SW480 (cell line): ENCODE measurements at regions not wholly inside any gene's neighbourhood (a gene's known extent, or its start where the extent isn't known, plus 50 kb on each side); places are given as distances from the start of the nearest gene placed in this dataset.
A peak's percentile ranks its signal among the peaks of the same experiment; 100 is the strongest.
"Not testable (repeated sequence)": the region's sequence is repeated elsewhere in the genome, so short reads cannot be mapped to it uniquely, and the experiment has no call there.

ENCODE experiments used
- DNase-seq: peaks from one replicate; pipeline ENCODE4 v3.0.0-alpha.2; 2016; ENCODE audit warnings: low spot score

GRCh38 chr1:144140243-144140642, 168.5 kb upstream of the FAM72C start:
- not testable (repeated sequence) for DNase-seq

GRCh38 chr1:144105006-144105405, 133.2 kb upstream of the FAM72C start:
- not testable (repeated sequence) for DNase-seq

- not testable (repeated sequence) for DNase-seq
Measured at GRCh38 chr1:144104000-144104677, 132.4 kb upstream of the FAM72C start.

GRCh38 chr1:144103156-144103880, 131.5 kb upstream of the FAM72C start:
- not testable (repeated sequence) for DNase-seq

GRCh38 chr1:144102046-144102745, 130.4 kb upstream of the FAM72C start:
- not testable (repeated sequence) for DNase-seq

DNA sequence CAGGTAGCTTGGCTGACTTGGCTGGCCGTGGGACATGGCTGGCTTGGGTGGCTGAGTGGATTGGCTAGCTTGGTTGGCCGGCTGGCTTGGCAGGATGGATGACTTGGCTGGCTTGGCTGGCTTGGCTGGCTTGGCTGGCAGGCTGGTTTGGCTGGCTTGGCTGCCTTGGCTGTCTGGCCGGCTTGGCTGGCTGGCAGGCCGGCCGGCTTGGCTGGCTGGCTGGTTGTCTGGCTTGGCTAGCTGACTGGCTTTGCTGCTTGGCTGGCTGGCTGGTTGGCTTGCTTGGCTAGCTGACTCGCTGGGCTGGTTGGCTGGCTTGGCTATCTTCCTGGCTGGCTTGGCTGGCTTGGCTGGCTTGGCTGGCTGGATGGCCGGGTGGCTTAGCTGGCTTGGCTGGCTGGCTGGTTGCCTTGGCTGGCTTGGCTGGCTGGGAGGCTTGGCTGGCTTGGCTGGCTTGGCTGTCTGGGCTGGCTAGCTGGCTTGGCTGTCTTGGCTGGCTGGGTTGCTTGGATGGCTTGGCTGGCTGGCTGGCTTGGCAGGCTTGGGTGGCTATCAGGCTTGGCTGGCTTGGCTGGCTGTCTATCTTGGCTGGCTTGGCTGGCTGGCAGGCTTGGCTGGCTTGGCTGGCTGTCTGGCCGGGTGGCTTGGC, 129.7 kb upstream of the FAM72C start:
- DNase-seq: peak; percentile 0

DNA sequence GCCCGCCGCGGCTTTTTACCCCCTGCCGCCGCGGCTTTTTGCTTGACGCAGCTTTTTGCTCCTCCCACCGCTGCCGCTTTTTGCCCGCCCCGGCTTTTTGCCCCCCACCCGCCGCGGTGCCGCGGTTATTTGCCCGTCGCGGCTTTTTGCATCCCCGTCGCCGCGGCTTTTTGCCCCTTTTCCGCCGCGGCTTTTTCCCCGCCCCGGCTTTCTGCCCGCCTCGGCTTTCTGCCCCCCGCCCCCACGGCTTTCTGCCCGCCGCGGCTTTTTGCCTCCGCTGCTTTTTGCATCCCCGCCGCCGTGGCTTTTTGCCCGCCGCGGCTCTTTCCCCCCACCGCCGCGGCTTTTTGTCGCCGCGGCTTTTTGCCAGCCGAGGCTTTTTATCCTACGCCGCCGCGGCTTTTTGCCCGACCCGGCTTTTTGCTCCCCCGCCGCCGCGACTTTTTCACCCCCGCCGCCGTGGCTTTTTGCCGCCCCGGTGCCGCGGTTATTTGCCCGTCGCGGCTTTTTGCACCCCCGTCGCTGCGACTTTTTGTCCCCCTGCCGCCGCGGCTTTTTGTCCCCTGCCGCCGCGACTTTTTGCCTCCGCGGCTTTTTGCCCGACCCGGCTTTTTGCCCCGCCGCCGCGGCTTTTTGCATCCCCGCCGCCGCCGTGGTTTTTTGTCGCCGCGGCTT, 105.5 kb upstream of the FAM72C start:
- DNase-seq: peak; percentile 13

GRCh38 chr1:144076646-144077045, 104.9 kb upstream of the FAM72C start:
- DNase-seq: not testable (repeated sequence)

DNA sequence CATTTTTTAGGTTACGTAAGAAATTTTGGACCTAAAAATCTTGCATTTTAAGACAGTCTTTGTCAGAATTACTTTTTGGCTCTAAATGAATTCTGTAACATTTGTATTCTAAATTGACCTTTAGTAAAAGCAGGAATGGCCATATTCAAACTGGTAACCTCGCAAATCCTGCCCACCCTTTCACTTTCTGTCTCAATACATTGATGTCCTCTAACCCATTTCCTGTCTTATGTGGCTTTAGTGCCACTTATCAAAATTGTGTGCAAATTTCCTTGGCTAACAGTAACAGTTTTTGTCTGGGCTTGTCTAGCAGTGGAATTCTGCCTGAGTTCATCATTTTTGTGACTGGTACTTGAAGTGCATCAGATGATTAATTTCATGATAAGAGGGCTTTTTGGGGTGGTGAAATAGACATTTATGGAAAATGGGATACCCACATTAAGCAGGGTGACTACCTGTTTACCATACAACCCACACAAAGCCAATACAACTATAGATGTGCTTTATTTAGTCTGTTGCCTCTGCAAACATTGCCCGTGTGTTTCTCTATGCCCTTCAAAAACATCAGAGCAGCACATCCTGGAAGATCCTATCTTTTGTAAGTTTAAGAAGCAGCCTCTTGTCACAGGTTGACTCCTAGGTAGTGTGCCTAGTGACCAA, 98.7 kb upstream of the FAM72C start:
- DNase-seq: not testable (repeated sequence)

GRCh38 chr1:144067042-144067441, 95.3 kb upstream of the FAM72C start:
- DNase-seq: not testable (repeated sequence)

DNA sequence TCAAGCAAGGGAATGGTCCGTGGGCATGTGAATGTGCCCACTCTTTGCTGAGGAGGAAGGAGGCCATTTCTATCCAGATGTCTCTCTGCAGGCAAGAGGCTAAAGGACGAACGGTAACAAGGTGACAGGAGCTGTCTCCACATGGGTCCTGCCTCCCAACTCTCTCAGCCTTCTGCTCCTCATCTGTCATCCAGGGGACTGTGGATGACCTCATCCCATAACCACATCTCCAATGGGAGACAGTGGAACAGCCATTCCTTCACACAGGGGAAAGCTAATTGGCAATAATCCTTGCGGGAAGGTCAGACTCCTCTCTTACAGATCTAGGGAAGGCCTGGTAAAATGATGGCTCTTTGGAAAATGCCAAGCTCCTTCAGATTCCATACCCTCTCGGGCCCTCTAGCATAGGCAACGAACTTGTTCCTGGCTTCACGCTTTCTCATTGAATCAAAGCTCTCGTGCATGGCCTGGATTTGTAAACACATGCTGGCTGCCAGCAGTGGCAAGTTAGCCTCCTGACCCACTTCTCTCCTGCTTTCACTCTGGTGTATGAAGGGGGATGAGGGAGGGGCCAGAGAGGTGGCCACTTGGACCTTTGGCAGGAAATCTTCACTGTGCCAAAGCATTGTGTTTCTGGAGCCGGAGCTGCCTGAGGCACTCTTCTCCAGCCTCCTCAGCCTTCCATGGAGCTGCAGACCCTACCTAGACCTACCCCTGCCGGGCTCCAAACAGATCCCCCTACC, 94.5 kb upstream of the FAM72C start:
- DNase-seq: not testable (repeated sequence)

- DNase-seq: not testable (repeated sequence)
Measured at GRCh38 chr1:144065299-144066060, 93.7 kb upstream of the FAM72C start.

DNA sequence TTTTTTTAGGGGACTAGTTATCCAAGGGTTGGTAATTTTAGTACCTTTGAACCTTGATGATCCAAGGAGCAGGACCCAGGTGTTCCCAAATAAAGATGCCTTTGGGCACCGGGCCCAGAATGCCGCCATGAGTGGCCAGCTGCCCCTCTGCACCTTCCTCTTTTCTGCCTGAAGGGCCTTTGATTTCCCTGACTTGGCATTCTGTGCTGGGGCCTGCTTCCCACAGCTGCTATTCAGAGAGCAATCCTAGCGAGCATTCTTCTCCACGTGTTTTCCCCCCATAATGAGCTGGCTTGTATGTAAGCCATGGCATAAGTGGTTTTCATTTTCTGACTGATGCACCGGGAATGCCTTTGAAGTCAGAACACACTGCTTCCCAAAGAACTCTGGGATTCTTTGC, 77.6 kb upstream of the FAM72C start:
- DNase-seq: not testable (repeated sequence)

DNA sequence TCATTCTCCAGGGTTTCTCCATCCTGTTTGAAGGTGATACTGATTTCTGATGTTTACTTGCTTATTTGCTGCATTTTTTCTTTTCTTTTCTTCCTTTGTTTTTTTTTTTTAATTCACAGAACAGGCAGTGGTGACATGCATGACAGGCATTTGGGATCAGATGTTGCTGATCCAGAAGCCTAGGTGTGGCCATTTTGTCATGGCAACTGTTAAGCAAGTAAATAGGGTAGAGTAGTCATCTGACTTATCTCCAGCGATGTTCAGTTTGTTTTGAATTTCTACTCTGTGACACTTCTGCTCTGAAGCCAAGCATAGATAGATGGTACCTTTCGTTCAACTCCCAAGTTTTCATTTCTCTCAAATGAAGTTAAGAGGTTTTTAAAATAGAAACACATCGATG, 74.9 kb upstream of the FAM72C start:
- DNase-seq: not testable (repeated sequence)

DNA sequence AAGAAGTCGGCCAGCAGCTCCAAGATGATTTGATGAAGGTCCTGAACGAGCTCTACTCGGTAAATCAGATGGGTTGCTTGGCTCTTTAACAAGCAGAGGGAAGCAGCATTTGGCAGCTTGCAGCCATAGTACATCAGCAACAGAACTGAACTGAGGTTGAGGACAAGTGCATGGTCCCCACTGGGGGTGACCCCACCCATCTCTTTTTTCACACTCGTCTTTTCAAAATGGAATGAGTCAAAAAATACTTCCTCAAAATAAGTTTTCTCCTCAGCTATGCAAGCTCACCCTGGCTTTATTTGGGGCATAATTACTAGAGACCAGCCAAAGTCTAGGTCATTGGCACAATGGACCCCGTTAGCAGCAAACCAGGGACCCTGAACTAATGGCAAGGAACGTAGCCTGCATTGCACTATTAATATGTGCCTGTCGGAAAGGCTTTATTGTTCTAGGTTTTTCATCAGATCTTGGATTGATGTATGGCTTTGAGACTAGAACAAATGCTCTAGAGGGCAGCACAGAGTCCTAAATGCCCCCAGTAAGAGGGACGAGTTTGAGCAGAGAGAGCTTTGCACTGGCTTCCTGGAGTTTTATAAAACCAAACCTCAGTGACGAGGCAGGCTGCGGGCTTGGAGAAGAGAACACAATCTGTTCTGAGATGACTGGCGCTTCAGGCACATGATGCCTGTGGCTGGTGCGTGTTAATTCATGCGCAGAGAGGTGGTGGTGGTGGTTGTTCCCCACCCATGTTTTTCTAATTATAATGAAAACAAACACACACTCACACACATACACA, 74.2 kb upstream of the FAM72C start:
- DNase-seq: peak; percentile 39

- DNase-seq: not testable (repeated sequence)
Measured at GRCh38 chr1:144042251-144042650, 70.5 kb upstream of the FAM72C start.

DNA sequence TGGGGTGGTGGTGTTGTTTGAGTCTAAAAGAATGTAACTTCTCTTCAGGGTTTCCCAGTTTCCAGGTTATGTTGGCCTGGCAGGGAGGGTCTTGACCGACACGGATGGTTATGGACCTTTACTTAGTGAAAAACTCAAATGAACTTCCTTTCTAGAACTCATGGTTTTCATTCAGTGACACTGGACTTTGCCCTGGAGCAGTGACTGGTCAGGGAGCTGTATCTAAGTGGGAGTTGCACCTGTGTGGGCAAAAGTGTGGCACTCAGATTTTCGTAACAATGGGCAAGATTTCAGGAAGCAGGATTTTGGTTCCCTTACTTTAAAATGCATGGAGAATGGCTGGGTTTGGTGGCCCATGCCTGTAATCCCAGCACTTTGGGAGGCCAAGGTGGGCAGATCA, 68.5 kb upstream of the FAM72C start:
- DNase-seq: not testable (repeated sequence)

DNA sequence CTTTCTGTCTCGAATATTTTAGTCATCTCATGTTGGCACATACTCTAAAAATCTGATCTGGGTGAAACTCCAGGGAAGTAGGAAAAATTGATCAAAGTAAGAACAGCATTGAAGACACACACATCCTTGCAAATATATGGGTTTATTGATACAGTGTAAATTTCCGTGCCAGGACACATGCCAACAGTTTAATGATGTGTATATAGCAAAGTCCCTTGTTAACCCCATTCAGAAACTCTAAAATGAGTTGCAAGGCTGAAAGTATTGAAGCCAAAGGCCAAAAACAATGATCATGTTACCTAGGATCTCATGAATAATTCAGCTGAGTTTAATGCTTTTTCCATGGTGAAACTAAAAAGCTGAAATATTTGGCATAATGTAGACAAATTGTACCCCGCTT, 62.3 kb upstream of the FAM72C start:
- DNase-seq: not testable (repeated sequence)

DNA sequence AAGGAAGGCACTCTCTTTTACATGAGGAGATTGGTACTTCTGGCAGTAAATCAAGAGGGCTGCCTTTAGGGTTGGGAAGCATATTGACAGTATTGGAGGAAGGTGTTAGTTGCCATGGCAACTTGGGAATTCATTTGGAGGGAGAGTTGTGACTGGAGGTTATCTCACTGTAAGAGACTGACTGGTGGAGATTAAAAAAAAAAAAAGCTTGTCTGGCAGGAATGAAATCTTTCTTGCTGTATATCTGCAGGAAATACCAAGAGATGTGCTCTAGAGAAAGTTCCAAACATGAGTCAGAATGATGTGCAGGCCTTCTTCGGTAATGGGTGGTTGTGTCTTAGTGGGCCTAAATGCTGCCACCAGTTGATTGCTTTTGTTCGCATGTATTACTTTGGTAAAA, 59.8 kb upstream of the FAM72C start:
- not testable (repeated sequence) for DNase-seq
